SK-N-SH treated with all-trans-retinoic acid at 6 μM for 48 hours (cell line): ENCODE measurements at regions not wholly inside any gene's neighbourhood (a gene's known extent, or its start where the extent isn't known, plus 50 kb on each side); places are given as distances from the start of the nearest gene placed in this dataset.

Source experiments
- ARNTL ChIP-seq: fragments of 450-650 bp; formaldehyde crosslinking; IDR thresholded peaks from 2 replicates; pipeline ENCODE4 v1.5.0; 2020; ENCODE audit warnings: low read depth, mild to moderate bottlenecking, moderate library complexity, borderline replicate concordance
- CSRNP3 ChIP-seq: fragments of 250-450 bp; sonication (Bioruptor Pico); IDR thresholded peaks from 2 replicates; pipeline ENCODE4 v1.5.1; 2021; ENCODE audit warnings: mild to moderate bottlenecking, moderate library complexity
- GLIS3 ChIP-seq: fragments of 250-450 bp; sonication (Bioruptor Pico); IDR thresholded peaks from 2 replicates; pipeline ENCODE4 v1.5.0; 2020; ENCODE audit warnings: mild to moderate bottlenecking, moderate library complexity
- ISL1 ChIP-seq: fragments of 250-450 bp; sonication (Bioruptor Pico); IDR thresholded peaks from 2 replicates; pipeline ENCODE4 v2.1.2; 2022; ENCODE audit warnings: mild to moderate bottlenecking, moderate library complexity
- PPARA ChIP-seq: fragments of 250-450 bp; sonication (Bioruptor Pico); IDR thresholded peaks from 2 replicates; pipeline ENCODE4 v1.5.0; 2020; ENCODE audit warnings: mild to moderate bottlenecking, borderline replicate concordance
- TOX ChIP-seq: fragments of 250-450 bp; sonication (Bioruptor Pico); IDR thresholded peaks from 2 replicates; pipeline ENCODE4 v1.8.0; 2021; ENCODE audit warnings: mild to moderate bottlenecking, moderate library complexity, borderline replicate concordance
- TSHZ2 ChIP-seq: fragments of 250-450 bp; sonication (Bioruptor Pico); IDR thresholded peaks from 2 replicates; pipeline ENCODE4 v1.5.0; 2020; ENCODE audit warnings: mild to moderate bottlenecking, moderate library complexity
- ZFP3 ChIP-seq: fragments of 250-450 bp; sonication (Bioruptor Pico); IDR thresholded peaks from 2 replicates; pipeline ENCODE4 v1.5.0; 2020; ENCODE audit warnings: mild to moderate bottlenecking, moderate library complexity
- ZFP30 ChIP-seq: fragments of 450-650 bp; formaldehyde crosslinking; IDR thresholded peaks from 2 replicates; pipeline ENCODE4 v1.5.0; 2022; ENCODE audit warnings: mild to moderate bottlenecking, moderate library complexity
- TF ChIP-seq, protein P1 (sequence below): fragments of 250-450 bp; sonication (Bioruptor Pico); IDR thresholded peaks from 2 replicates; pipeline ENCODE4 v1.8.0; 2020; ENCODE audit warnings: mild to moderate bottlenecking, moderate library complexity, borderline replicate concordance

- TF ChIP-seq CSRNP3 (CRISPR knock-in tag) (no peak), ISL1 (CRISPR knock-in tag) (no peak), ZFP30 (CRISPR knock-in tag) (no peak), GLIS3 (CRISPR knock-in tag) (no peak), TOX (CRISPR knock-in tag) (no peak), TSHZ2 (CRISPR knock-in tag) (no peak), ZFP3 (CRISPR knock-in tag) (no peak), ARNTL (no peak), PPARA (no peak)
- TF ChIP-seq, protein P1, sequence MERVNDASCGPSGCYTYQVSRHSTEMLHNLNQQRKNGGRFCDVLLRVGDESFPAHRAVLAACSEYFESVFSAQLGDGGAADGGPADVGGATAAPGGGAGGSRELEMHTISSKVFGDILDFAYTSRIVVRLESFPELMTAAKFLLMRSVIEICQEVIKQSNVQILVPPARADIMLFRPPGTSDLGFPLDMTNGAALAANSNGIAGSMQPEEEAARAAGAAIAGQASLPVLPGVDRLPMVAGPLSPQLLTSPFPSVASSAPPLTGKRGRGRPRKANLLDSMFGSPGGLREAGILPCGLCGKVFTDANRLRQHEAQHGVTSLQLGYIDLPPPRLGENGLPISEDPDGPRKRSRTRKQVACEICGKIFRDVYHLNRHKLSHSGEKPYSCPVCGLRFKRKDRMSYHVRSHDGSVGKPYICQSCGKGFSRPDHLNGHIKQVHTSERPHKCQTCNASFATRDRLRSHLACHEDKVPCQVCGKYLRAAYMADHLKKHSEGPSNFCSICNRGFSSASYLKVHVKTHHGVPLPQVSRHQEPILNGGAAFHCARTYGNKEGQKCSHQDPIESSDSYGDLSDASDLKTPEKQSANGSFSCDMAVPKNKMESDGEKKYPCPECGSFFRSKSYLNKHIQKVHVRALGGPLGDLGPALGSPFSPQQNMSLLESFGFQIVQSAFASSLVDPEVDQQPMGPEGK (CRISPR knock-in tag) = no peak
Observed at GRCh38 chr13:32877491-32877890, 138.7 kb upstream of the KL start.
